Upper lobe of left lung (tissue), 4 donors: ENCODE measurements at regions not wholly inside any gene's neighbourhood (a gene's known extent, or its start where the extent isn't known, plus 50 kb on each side); places are given as distances from the start of the nearest gene placed in this dataset.

ENCODE experiments used
- EP300 ChIP-seq, 4 donors: sonication (generic); formaldehyde crosslinking; IDR thresholded peaks; one replicate each; pipeline ENCODE4 v1.5.1; 2017; ENCODE audit warnings: antibody characterized with exemption in 4 of 4, control low read depth in 2 of 4
- POLR2A ChIP-seq, 4 donors: fragments of 450-650 bp; IDR thresholded peaks; one replicate each; pipeline ENCODE4 v1.5.1; 2016 to 2017; ENCODE audit warnings: antibody characterized with exemption in 4 of 4, mild to moderate bottlenecking in 2 of 4
- POLR2AphosphoS5 ChIP-seq, 2 donors: sonication (generic); formaldehyde crosslinking; IDR thresholded peaks; one replicate each; pipeline ENCODE4 v1.5.1; 2017; ENCODE audit warnings: antibody characterized with exemption in 2 of 2
- TF ChIP-seq, protein P1 (sequence below), 6 experiments: fragments of 450-650 bp in 4 of 6; fragments of 200-600 bp in 2 of 6; sonication (generic) in 2 of 6; IDR thresholded peaks; one replicate each; pipeline ENCODE4 v1.5.1; 2016 to 2019; ENCODE audit warnings: antibody characterized with exemption in 6 of 6

DNA sequence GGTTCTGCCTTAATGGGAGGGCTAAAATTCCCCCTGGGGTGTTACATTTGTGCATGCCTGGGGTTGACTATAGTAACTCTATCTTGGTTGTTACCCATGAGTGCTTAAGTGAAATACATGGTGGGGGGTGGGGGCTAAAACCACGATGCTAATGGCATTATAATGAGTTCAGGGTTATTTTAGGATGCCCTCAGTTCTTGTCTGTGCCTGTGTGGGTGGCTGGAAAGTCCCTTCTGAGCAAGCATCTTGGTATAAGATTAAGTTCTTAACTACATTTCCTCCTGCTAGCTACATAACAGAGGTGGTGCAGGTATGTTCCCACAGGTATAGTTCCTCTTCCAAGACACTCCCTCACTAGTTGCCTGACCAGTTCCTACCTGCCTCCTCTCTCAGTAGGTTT is 822.3 kb downstream of the LRFN5 start:
- no peak for TF ChIP-seq POLR2A (IDR thresholded peaks at IDR 0.05)
- TF ChIP-seq, protein P1, sequence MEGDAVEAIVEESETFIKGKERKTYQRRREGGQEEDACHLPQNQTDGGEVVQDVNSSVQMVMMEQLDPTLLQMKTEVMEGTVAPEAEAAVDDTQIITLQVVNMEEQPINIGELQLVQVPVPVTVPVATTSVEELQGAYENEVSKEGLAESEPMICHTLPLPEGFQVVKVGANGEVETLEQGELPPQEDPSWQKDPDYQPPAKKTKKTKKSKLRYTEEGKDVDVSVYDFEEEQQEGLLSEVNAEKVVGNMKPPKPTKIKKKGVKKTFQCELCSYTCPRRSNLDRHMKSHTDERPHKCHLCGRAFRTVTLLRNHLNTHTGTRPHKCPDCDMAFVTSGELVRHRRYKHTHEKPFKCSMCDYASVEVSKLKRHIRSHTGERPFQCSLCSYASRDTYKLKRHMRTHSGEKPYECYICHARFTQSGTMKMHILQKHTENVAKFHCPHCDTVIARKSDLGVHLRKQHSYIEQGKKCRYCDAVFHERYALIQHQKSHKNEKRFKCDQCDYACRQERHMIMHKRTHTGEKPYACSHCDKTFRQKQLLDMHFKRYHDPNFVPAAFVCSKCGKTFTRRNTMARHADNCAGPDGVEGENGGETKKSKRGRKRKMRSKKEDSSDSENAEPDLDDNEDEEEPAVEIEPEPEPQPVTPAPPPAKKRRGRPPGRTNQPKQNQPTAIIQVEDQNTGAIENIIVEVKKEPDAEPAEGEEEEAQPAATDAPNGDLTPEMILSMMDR (IDR thresholded peaks at IDR 0.05), result no peak
- TF ChIP-seq POLR2AphosphoS5 (IDR thresholded peaks at IDR 0.05), result no peak
- no peak for TF ChIP-seq EP300 (IDR thresholded peaks at IDR 0.05)
